Embryonic facial prominence (tissue), 1 donor: ENCODE measurements at regions not wholly inside any gene's neighbourhood (a gene's known extent, or its start where the extent isn't known, plus 50 kb on each side); places are given as distances from the start of the nearest gene placed in this dataset.
"Not testable (repeated sequence)": the region's sequence is repeated elsewhere in the genome, so short reads cannot be mapped to it uniquely, and the experiment has no call there.

ENCODE experiments used
- DNase-seq: peaks from one replicate; pipeline ENCODE4 v3.0.0-alpha.2; 2016; ENCODE audit errors: extremely low spot score

DNA sequence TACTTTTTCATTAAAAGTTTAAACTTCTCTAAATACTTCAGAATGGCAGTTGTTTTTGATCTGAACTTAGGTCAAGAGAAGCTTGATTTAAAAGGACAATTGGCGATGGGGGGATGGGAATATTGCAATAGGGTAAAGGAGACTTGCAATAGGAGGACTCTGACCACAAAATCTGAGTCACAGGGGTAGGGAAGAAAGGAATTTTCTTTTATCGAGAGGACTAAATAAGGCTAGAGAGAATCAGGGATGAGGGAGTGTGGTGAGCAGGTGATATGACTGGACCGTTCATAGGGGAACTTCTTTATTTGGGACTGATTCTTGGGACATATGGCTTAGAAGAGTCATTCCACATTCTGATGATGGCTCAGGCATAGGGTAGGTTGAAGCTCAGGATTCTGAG, 1260.2 kb downstream of the ADGRL3 start:
- DNase-seq = no peak

DNA sequence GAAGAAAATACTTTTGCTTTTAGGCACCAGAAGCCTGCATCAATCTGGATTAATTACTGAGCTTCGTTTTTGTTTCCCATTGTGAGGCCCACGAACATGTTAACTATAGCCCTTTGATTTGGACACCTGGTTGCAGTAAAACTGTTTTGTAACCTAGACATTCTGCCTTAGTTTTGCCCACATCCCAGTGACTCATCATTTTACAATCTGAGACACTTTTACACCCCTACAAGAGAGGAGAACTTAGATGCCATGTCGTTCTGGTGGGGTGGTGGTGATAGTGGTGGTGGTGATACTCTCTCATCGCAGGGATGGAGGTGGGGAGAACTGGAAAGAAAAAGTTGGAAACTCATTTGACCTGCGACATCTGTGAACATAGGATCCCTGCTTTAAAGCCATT, 1257.2 kb downstream of the ADGRL3 start:
- no peak for DNase-seq

DNA sequence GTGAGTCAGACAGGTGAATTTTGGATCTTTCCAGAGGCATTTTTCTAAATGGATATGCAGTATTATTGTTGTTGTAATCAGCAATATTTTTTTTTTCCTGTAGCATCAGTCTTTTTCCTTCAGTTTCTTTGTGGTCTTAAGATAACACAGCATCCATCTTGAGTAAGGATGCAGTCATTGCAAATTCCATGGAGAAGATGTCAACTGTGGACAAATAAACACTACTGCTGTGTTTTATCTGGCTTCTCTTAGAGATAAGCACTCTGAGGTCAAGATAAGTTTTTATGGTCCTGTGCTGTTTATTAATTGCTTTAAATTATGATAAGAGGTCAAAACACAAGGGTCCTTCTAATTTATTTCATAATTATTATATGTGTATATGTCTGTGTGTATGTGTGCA, 1255.7 kb downstream of the ADGRL3 start:
- no peak for DNase-seq

DNA sequence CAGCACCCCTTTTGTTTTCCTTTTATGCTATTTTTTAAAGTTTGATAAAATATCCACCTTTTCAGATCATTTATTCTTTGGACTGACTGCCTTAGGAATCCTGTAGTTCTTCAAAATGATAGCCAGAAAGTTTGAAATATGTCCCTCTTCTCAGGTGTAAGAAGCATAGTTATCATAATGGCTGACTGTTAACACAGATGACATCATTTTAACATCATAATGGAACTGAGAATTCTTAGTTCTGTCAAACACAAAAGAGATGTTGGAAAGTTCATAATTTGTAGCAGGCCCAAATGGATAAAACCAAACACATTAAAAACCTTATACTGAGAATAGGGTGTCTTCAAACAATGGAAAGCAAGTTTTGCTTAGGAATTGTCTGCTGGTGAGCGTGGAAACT, 1254.4 kb downstream of the ADGRL3 start:
- no peak for DNase-seq

DNA sequence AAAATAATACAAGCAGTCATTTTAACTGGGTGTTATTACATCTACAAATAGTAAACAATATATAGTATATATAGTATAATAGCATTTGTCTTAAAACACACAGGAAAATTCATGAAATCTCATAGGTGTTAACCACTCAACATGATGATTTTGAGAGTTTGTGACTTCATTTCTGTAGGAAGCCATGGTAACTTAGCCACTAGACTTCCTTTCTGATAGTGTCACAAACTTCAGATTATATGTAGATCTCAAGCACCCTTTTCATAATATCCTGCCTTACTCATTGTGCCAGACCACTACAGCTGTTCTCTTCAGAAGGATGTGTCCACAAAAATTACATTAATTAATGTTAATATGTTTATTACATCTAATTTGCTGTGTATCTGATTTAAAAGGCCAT, 1250.6 kb downstream of the ADGRL3 start:
- no peak for DNase-seq

DNA sequence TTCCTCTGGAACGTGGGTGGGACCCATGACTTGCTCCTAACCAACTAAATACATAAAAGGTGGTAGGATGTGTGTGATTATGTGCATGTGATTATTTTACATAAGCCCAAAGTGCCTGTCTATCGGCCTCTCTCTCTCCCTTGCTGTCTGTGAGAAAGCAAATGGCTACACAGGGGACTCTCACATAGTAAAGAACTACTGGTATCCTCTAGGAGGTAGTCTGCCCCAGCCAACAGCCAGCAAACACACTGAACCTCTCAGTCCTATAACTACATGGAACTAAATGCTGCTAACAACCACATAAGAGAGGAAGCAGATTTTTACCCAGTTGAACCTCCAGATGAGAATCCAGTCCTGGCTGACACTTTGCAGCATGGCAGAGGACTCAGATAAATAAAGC, 1249.4 kb downstream of the ADGRL3 start:
- no peak for DNase-seq

DNA sequence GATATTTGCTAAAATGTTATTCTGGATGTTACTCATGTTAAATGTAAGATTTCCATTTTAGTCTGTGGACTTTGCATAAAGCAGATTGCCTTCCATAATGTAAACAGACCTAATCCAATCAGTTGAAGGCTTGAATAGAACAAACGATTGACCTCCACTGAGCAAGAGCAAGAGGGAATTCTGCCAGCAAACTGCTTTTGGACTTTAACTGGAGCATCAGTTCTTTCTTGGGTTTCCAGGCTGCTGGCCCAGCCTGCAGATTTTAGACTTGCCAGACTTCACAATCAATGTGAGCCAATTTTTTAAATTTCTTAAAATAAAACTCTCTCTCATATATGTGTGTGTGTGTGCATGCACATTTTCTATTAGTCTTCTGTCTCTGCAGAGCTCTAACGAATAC, 1248.8 kb downstream of the ADGRL3 start:
- no peak for DNase-seq

DNA sequence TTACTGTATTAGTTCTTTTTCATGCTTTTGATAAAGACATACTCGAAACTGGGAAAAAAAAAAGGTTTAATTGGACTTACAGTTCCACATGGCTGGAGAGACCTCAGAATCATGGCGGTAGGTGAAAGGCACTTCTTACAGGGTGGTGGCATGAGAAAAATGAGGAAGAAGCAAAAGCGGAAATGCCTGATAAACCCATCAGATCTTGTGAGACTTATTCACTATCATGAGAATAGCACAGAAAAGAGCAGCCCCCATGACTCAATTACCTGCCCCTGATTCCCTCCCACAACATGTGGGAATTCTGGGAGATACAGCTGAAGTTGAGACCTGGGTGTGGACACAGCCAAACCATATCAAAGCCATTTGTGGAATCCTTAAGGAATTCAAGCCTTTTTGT, 1238.9 kb downstream of the ADGRL3 start:
- no peak for DNase-seq

DNA sequence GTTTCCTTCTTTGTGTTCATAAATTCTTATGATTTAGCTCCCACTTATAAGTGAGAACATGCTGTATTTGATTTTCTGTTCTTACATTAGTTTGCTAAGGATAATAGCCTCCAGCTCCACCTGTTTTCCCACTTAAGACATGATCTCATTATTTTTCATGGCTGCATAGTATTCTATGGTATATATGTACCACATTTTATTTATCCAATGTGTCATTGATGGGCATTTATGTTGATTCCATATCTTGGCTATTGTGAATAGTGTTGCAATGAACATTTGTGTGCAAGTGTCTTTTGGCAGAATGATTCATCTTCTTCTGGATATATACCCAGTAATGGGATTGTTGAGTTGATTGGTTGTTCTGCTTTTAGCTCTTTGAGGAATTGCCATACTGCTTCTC, 1234.8 kb downstream of the ADGRL3 start:
- DNase-seq = no peak

DNA sequence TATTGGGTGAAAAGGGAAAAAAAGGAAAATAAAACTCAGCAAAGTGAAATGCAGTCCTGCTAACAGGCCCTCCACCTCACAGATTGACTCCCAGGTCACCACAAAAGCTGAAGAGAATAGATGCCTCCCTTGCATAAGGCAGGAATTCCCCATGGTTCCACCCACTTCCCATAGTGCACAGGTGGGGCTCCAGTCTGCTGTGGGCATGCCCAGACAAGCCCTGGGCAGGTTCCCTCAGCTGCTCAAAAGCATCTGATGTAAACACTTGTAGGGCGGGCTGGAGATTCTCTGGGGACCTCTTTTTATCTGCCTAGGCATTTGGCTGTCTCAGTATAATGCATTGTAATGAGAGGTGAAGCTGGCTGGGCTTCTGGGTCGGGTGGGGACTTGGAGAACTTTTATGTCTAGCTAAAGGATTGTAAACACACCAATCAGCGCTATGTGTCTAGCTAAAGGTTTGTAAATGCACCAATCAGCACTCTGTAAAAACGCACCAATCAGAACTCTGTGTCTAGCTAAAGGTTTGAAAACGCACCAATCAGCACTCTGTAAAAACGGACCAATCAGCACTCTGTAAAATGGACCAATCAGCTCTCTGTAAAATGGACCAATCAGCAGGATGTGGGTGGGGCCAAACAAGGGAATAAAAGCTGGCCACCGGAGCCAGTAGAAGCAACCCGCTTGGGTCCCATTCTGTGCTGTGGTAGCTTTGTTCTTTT, 1231.5 kb downstream of the ADGRL3 start:
- DNase-seq = not testable (repeated sequence)

DNA sequence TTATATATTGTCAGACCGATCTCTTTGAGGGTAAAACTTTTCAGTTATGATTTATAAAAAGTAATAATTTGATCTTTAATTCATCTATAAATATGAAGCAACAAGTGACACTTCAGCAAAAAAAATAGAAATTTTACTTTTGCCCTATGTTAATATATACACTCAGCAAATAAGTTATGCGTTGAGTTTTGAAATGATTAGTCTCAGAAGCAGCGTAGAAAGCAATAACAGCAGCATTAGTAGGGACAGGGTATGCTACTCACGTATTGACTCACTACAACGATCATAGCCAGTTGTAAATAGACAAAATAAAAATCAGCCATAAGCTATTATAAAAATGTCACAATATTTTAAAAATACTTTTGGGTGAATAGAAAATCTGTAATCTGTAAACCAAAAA, 1229.2 kb downstream of the ADGRL3 start:
- no peak for DNase-seq

DNA sequence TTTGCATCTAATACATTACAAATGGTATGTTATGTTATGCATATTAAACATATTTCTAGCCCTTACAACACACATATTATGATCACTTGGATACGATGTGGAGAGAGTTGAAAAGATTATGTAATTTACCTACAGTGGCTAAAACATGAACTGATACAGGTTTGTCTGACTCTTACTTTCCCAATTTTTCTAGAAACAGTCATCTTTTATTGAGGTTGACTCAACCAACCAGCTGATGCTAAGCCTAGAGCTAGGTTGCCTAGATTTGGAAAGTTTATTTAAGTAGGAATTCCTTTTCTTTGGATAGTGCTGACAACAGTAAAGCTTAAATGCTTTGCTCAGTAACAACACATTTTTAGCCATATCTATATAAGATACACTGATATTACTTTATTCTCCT, 1215.1 kb downstream of the ADGRL3 start:
- no peak for DNase-seq

DNA sequence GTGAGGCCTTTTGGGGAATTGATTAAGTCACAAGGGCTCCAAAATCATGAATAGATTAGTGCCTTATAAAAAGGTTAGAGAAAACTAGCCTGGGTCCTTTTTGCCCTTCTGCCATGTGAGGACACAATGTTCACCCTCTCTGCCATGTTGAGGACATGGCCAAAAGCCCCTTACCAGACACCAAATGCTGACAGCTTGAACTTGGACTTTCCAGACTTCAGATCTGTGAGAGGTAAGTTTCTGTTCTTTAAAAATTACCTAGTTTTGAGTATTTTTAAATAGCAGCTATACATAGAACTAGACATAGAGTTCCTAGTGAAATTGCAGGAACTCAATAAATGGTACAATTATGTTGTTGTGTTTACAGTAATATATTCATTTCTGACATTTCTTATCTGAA, 1214.4 kb downstream of the ADGRL3 start:
- DNase-seq = no peak

DNA sequence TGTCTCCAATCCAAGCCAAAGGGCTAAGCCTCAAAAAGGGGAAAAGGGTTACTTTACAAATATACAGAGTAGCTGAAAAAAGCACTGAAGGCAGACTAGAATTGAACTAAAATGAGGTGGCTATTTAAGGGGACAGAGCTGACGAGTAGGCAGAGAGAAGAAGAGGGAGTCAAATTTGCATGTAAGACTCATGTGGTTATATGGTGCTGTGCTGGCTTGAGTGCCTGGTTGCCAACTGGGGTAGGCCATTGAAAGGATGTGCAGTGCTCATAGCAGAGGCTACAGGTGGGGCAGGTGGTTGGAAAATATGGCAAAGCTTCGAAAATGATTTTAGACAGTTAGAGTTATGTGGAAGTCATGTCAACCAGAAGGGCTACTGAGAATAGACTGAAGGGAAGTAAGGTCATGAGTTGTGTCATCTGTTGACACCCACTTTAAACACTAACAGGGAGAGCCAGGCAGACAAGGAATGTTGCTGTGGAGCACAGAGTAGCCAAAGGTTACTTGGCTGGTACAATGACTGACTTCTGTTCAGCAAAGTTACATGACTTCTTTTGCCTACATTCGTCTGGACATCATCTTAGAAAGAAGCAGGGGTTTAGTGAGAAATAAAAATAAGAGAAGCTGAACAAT, 1210.4 kb downstream of the ADGRL3 start:
- DNase-seq = no peak

DNA sequence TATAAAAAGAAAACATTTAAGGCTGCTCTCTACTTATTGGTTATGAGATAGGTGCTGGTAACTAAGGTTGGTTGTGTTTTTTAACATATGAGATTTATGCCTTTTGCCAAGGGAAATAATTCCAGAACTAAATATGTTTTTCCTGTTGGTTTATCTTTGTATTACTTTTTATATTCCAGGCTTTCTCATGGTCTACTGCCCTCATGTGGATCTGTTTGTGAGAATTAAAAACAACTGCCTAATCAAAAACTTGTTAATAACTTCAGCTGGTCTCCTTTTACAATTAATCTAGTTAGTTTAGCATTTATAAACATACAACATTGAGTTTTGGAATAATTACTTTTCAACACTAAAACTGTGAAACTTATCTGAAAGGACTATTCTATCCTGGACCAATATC, 1208.3 kb downstream of the ADGRL3 start:
- DNase-seq = no peak

DNA sequence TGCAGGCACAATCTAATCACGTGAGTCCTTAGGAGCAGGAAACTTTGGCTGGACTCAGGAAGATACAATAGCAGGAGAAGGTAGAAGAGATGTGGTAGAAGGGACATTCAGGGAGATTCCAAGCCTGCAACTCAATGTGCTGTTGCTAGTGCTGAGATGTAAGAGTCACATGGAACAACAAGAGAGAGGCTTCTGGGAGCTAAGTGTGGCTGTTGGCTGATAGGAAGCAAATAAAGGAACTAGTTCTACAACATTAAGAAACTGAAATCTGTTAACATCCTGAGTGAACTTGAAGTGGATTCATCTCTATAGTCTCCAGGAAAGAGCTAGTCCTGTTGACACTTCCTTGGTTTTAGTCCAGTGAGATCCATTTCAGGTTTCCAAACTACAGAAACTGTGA, 1207.4 kb downstream of the ADGRL3 start:
- DNase-seq = no peak

DNA sequence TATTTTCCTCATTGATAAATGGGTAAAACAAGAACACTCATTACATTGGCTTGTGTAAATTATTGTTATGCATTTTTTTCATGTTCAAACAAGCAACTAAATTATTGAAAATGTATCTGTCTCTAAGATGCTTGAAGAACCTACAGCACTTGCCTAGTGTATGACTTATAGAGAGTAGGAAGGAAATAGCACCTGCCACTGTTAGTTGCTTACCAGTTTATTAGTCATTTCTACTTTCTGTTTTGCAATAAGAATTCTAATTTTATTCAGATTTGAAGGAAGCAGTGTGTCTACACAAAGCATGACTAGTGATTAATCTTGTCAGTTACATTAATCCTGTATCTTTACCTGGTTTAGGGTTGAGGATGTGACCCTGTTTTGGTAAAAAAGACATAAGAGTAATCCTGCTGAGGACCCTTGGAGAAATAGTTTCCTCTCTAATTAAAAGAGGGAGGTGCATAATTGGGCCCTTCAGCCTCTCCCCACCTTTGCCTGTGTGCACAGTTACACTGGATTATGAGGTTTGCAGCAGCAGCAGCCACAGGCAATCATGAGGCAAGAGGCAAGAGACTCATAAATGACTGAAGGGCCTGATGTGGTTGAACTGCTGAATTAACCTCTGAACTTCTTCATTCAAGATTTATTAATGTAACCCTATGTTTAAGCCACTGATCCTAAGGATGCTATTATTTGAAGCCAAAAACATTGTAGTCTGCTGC, 1202.1 kb downstream of the ADGRL3 start:
- DNase-seq = no peak

DNA sequence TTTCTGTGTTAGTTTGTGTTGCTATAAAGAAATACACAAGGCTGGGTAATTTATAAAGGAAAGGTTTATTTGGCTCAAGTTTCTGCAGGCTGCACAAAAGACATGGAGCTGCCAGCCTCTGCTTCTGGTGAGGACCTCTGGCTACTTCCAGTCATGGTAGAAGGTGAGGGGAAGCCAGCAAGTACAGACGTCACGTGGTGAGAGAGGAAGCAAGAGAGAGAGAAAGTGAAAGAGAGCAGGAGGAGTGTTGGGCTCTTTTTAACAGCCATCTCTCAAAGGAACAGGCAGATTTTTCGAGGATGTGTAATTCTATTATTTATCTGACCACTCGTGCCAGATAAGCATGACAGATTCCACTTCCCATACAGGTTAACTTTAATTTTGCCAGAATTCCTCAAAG, 1199.1 kb downstream of the ADGRL3 start:
- no peak for DNase-seq

DNA sequence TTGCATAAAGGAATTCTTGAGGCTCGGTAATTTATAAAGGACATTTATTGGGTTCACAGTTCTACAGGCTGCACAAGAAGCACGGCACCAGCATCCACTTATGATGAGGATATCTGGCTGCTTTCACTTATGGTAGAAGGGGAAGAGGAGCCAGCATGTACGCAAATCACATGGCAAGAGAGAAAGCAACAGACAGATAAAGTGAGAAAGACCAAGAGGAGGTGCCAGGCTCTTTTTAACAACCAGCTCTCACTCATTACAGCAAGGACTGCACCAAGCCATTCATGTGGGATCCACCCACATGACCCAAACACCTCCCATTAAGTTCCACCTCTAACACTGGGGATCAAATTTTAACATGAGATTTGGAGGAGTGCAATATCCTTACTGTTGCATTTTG, 1198.2 kb downstream of the ADGRL3 start:
- DNase-seq = no peak

DNA sequence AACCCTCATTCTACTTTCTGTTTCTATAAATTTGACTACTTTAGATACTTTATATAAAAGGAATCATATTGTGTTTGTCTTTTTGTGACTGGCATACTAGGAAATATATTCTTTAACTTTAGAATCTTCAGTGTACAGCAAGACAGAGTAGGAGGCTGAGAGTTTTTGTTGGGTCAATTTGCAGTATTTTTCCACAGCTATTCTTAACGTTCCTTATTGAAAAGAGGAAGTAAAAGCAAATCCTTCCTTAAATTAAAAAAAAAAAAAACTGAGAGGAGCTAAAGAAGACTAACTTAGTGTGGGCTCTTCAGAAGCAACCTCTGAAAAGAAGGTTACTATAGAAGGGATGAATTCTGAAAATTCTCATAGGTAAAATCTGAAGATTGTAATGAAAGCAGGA, 1194.6 kb downstream of the ADGRL3 start:
- no peak for DNase-seq

DNA sequence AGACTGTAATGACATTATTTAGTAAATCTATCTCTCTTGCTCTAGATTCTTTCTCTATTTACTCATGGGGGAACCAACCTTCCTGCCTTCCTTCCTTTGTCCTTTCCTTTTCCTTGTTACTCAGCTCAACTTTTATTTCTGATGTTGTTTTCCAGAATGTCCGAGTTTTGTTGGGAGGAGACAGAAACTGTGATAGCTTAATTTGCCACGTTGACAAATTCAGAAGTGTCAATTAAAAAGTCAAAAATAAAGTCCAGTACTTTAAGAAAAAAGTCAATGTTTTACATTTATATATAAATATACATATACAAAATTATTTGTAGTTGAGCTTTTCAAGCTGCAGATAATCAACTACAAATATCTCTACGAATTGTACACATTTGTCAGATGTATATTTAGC, 1187.7 kb downstream of the ADGRL3 start:
- no peak for DNase-seq

DNA sequence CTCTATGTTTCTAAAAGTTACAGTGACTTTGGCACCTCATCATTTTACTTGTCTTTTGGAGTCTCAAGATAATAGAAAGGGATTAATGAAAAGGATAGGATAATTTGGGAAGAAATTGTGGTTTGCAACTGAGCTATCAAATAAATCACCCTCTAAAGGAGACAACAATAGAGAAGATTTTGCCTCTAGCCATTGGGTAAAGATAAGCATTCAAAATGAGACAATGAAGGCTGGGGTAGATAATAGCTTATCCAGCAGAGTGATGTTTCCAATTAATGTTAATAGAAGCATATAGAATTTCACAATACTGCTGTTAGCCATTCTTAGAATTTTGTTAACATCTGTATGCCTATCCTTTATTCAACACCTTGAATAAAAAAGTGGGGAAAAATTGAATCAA, 1177.6 kb downstream of the ADGRL3 start:
- no peak for DNase-seq

DNA sequence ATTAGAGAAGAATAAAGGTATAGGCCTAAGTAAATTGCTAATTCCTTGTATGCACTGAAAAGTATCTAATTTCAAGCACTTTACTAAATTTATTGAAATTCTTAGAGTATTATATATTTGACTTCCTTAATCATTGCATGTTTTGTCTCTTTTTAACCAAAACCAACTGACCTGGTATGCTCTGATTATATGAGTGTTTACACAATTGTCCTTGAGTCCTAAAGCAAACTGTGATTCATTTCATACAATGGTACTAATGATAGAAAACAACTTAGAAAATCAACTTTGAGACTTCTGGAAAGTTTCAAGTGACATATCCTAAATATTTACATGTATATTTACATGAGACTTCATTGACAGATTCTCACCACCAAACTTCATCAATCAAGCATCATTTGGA, 1177.1 kb downstream of the ADGRL3 start:
- no peak for DNase-seq
